Peyer's patch (tissue), 4 donors: ENCODE measurements at regions not wholly inside any gene's neighbourhood (a gene's known extent, or its start where the extent isn't known, plus 50 kb on each side); places are given as distances from the start of the nearest gene placed in this dataset.
"Not testable (repeated sequence)": the region's sequence is repeated elsewhere in the genome, so short reads cannot be mapped to it uniquely, and the experiment has no call there.

Source experiments
- DNase-seq, 3 donors: peaks; one replicate each; pipeline ENCODE4 v3.0.0-alpha.2; 2017 to 2019
- H3K27ac ChIP-seq, 4 donors: fragments of 200-600 bp; sonication (generic); one replicate each; pipeline ENCODE4 v1.5.1; 2016 to 2019
- H3K27me3 ChIP-seq, 2 donors: fragments of 200-600 bp; sonication (generic); one replicate each; pipeline ENCODE4 v1.5.1; 2019
- H3K36me3 ChIP-seq, 3 donors: fragments of 200-600 bp; sonication (generic); one replicate each; pipeline ENCODE4 v1.5.1; 2016 to 2019
- H3K4me1 ChIP-seq, 4 donors: fragments of 200-600 bp; sonication (generic); one replicate each; pipeline ENCODE4 v1.5.1; 2016 to 2019
- H3K4me3 ChIP-seq, 4 donors: fragments of 200-600 bp; sonication (generic); 1 replicate in 3 of 4; 2 replicates in 1 of 4; pipeline ENCODE4 v1.5.1; 2016 to 2019; ENCODE audit warnings: mild to moderate bottlenecking in 1 of 4
- H3K9me3 ChIP-seq, 4 donors: fragments of 200-600 bp; sonication (generic); one replicate each; pipeline ENCODE4 v1.5.1; 2016 to 2019; ENCODE audit warnings: mild to moderate bottlenecking in 1 of 4
- CTCF ChIP-seq, 6 experiments: fragments of 450-650 bp in 4 of 6; fragments of 200-600 bp in 2 of 6; sonication (generic) in 1 of 6; IDR thresholded peaks; one replicate each; pipeline ENCODE4 v1.5.1; 2017 to 2019; ENCODE audit warnings: antibody characterized with exemption in 6 of 6, mild to moderate bottlenecking in 3 of 6, moderate library complexity in 1 of 6
- POLR2A ChIP-seq, 2 donors: fragments of 450-650 bp; IDR thresholded peaks; one replicate each; pipeline ENCODE4 v1.5.1; 2017; ENCODE audit warnings: antibody characterized with exemption in 2 of 2, mild to moderate bottlenecking in 2 of 2, moderate library complexity in 2 of 2

- DNase-seq: no peak
- TF ChIP-seq POLR2A (IDR thresholded peaks at IDR 0.05): no peak
- TF ChIP-seq CTCF (IDR thresholded peaks at IDR 0.05): no peak
- no peaks in the 10 kb centered on the region for H3K9me3 ChIP-seq
- H3K4me1 ChIP-seq: no peaks in the 10 kb centered on the region
- no peaks in the 10 kb centered on the region for H3K36me3 ChIP-seq
- no peak overlapping the region for H3K27ac ChIP-seq
- no peak overlapping the region for H3K4me3 ChIP-seq
- H3K27me3 ChIP-seq: no peaks in the 10 kb centered on the region
These were observed 196.5 kb upstream of the IRX5 start for GRCh38 chr16:54734156-54734555.

GRCh38 chr16:54727696-54728095, 203.0 kb upstream of the IRX5 start:
- not testable (repeated sequence) for H3K36me3 ChIP-seq, DNase-seq, H3K27ac ChIP-seq, H3K4me1 ChIP-seq, H3K4me3 ChIP-seq, H3K9me3 ChIP-seq, H3K27me3 ChIP-seq

- Histone ChIP-seq H3K4me1 (no peaks in the 10 kb centered on the region), H3K27me3 (no peaks in the 10 kb centered on the region)
These were observed 206.2 kb upstream of the IRX5 start for GRCh38 chr16:54724346-54724925.

GRCh38 chr16:54722210-54722676, 208.4 kb upstream of the IRX5 start:
- Histone ChIP-seq H3K36me3 (no peaks in the 10 kb centered on the region), H3K27me3 (no peaks in the 10 kb centered on the region), H3K4me3 (no peak overlapping the region), H3K4me1 (no peaks in the 10 kb centered on the region), H3K27ac (no peak overlapping the region), H3K9me3 (no peaks in the 10 kb centered on the region)
- TF ChIP-seq POLR2A (IDR thresholded peaks at IDR 0.05) (no peak), CTCF (IDR thresholded peaks at IDR 0.05) (no peak)
- DNase-seq: no peak

More at GRCh38 chr16:54724346-54724925, 206.2 kb upstream of the IRX5 start:
- no peak for TF ChIP-seq POLR2A (IDR thresholded peaks at IDR 0.05)
- no peak for TF ChIP-seq CTCF (IDR thresholded peaks at IDR 0.05)
- DNase-seq: no peak
- H3K9me3 ChIP-seq: no peaks in the 10 kb centered on the region
- H3K27ac ChIP-seq: no peak overlapping the region
- H3K36me3 ChIP-seq: no peaks in the 10 kb centered on the region
- H3K4me3 ChIP-seq: no peak overlapping the region

GRCh38 chr16:54720259-54720658, 210.4 kb upstream of the IRX5 start:
- H3K4me1 ChIP-seq: no peaks in the 10 kb centered on the region

GRCh38 chr16:54719624-54720023, 211.0 kb upstream of the IRX5 start:
- Histone ChIP-seq H3K36me3 (no peaks in the 10 kb centered on the region), H3K9me3 (no peaks in the 10 kb centered on the region), H3K4me1 (no peaks in the 10 kb centered on the region), H3K27ac (no peak overlapping the region), H3K4me3 (no peak overlapping the region), H3K27me3 (no peaks in the 10 kb centered on the region)
- no peak for DNase-seq
- TF ChIP-seq CTCF (IDR thresholded peaks at IDR 0.05): no peak
- TF ChIP-seq POLR2A (IDR thresholded peaks at IDR 0.05): no peak

More at GRCh38 chr16:54720259-54720658, 210.4 kb upstream of the IRX5 start:
- no peaks in the 10 kb centered on the region for H3K9me3 ChIP-seq
- H3K4me3 ChIP-seq: no peak overlapping the region
- H3K27me3 ChIP-seq: no peaks in the 10 kb centered on the region
- TF ChIP-seq CTCF (IDR thresholded peaks at IDR 0.05): no peak
- no peak for TF ChIP-seq POLR2A (IDR thresholded peaks at IDR 0.05)
- DNase-seq: no peak
- no peaks in the 10 kb centered on the region for H3K36me3 ChIP-seq
- H3K27ac ChIP-seq: no peak overlapping the region
